HCEC 1CT (cell line): ENCODE measurements at regions not wholly inside any gene's neighbourhood (a gene's known extent, or its start where the extent isn't known, plus 50 kb on each side); places are given as distances from the start of the nearest gene placed in this dataset.
A peak's percentile ranks its signal among the peaks of the same experiment; 100 is the strongest.

Source experiments
- DNase-seq: peaks from one replicate; pipeline ENCODE4 v3.0.0-alpha.2; 2017

DNA sequence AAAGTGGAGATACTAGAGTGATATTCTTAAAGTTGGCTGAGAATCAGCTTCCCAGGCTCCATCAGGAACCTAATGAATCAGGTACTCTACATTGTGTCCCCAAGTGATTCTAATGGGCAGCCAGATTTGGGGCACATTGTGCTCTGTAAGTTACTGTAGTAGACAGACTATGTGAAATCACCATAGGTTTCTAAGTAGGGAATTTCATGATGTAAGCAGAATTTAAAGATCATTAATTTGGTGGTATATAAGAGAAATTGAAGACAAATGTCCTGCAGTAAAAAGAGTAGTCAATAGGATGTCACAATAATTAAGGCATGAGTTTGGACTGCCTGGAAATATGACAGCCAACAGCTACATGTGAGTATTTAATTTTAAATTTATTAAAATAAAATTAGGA is 602.4 kb upstream of the ACVR2A start:
- no peak for DNase-seq

DNA sequence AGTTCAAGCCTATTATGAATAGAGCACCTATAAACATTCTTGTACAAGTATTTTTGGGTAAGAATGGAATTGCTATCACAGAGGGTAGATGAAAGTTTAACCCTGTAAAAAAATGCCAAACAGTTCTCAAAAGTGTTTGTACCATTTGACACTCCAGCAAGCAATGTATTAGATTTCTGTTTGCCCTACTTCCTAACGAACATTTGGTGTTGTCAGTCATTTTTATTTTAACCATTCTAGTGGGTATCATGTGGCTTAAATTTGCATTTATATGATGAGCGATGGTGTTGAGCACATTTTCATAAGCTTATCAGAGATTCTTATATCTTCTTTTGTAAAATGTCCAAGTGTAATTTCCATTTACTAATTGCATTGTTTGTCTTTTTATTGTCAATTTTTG is 608.2 kb upstream of the ACVR2A start:
- no peak for DNase-seq

DNA sequence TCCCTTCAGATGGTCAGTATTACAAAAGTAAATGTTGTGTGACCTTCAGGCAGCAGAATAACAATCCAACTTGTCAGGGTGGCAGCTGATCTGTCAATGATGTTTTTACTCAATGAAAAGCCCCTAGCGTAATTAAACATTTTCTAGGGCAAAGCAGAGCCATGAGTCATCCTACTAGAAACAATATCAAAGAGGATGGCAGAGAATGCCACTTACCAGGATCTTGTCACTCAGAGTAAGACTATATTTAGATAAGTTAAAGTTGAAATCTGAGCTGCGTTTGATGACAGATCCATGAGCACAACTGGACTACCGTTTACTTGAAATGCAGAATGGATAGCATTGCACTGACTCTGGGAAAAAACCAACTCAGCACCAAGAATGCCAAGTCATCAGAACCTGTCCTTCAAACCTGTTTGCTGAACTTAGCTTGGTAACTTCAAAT is 612.6 kb upstream of the ACVR2A start:
- DNase-seq: no peak

DNA sequence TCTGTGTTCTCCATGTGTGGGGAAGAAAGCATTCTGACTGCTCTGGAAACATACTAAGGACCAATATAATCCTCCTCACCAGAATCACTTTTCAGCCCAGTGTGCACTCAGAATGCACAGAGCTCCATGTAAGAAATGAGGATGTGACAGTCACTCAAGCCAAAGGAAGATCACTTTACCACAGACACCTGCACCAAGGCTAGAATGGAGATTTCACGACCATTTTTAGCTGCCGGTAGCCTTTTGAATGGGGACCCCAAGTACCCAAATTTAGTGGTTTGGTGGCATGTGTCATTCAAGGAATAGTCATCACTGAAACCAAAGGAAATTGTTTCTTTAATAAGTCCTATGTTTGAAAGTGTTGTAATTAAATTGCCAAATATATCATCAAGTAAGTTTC is 613.2 kb upstream of the ACVR2A start:
- no peak for DNase-seq

DNA sequence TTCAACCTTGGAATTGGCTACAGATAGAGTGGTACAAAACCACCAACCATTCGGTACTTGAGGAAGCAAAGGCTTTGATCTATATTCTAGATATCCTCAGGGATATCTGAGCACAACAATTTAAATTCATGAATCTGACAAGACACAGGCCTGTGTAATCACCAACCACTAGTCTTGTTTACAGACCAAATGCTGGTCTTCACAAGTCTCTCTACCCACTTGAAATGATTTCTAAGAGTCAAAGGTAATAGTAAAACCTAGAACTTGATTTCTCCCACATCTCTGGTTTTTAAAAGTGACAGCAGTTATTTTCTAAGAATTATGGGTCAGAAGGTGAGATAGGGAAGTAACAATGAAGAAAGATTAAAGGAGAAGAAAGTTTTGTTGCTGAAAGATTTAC is 613.7 kb upstream of the ACVR2A start:
- DNase-seq: no peak

DNA sequence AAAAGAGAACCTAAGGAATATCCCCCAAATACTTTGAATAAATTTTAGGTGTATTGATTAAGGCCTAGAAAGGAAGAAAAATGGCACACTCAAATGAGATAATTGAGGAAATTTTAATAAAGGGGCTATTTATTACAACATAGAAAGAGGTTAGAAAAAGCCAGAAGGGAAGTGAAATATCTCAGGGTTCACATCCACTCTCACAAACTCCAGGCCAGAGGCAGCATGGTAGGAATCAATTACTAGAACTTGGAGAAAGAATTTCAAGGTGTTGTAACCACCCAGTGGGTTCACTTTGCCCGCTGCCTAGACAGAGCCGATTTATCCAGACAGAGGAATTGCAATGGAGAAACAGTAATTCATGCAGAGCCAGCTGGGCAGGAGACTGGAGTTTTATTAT is 617.5 kb upstream of the ACVR2A start:
- DNase-seq: no peak

DNA sequence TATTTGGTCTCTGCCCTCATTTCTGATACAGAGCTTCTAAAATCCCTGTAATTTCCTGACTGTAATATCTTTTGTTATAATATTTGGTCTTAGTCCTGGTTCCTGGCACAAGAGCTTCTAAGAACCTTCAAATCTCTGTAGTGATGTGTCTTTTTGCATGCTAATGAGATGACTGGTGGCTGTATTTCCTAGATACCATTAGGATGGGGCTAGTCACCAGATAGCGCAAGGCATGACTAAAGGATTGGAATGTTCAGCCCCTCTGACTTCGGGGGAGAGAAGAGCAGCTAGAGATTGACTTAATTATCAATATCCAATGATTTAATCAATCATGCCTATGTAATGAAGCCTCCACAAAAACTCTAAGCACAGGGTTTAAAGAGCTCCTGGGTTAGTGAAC is 620.8 kb upstream of the ACVR2A start:
- DNase-seq: peak; percentile 41

DNA sequence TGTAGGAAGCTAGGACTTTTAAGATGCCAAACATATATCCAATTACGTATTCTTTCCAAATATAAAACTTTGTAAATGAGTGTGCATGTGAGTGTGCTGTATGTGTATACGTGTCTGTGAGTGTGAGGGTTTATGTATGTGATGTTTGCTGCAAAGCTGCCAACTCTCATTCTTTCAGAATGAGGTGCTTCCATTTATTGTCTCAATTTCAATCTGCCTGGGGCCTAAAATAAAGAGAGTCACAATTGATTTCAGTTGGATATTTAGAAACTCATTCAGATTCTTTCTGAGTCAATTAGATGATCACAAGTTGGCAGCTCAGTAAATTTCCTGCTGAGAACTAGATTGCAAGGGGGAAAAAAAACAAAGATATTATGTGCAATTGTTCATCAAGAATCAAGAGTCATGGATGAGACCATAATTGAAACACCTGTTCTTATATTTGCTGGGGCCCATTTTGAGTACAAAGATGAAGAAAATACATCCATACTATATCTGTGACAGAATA is 621.2 kb upstream of the ACVR2A start:
- DNase-seq: no peak

DNA sequence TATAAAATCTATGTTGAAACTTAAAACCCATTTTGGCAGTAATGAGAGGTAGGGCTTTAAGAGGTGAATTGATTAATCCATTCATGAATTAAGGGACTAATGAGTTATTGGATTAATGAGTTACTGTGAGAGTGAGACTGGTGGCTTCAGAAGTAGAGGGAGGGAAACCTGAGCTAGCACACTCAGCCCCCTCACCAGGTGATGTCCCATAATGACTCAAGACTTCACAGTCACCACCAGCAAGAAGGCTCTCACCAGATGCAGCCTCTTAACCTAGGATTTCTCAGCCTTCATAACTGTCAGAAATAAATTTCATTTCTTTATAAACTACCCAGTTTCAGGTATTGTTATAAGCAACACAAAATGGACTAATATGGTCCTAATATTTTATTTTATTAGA is 621.7 kb upstream of the ACVR2A start:
- DNase-seq: no peak

DNA sequence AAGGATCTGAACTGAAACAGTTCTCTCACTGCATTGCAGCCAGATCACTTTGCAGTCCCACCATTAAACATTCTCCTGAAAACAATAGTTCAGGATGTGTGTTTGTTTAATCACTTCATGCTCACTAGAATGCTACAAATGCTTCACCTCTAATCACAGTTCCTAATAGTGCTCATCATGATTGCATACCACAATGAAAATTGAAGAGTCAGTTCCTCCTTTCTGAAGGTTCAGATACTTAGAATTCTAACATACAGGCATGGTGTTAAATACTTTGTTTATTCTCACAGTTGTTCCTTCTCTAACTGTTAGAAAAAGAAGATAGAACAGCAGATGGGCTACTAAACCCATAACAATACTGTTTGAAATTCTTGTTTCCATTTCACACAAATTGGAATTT is 622.3 kb upstream of the ACVR2A start:
- no peak for DNase-seq

DNA sequence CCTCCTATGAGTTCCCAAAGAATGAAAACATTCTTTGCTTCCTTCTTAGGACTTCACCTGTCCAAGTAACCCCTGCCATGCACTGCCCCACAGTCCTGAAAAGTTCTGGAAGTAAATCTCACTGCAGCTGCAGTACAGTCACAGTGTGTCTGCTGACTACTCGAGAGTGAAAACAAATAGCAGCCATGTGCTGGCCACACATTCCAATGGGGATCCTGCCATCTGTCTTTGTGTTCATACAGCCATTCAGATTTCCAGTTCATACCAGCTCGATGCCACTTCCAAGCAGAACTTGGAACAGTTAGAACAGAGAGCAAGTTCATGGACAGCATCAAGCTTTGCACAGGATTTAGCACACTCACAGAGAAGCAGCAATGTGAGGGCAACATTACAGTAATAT is 629.9 kb upstream of the ACVR2A start:
- no peak for DNase-seq

DNA sequence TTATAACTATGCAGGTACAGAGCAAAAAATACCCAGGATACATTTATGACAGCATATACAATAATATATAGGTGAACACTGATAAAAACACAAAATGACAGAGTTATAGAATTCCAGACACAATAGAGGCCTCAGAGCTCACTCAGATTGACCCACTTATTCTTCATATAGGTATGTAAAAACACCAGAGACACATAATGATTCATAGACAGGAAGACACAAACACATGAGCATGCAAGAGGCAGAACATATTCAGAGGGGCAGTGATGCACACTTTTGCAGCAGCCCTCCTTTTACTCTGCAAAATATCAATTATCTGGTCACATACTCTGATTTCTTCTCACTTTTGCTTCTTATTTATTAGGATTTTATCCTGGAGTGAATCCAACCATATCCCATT is 633.3 kb upstream of the ACVR2A start:
- peak; percentile 20 for DNase-seq

DNA sequence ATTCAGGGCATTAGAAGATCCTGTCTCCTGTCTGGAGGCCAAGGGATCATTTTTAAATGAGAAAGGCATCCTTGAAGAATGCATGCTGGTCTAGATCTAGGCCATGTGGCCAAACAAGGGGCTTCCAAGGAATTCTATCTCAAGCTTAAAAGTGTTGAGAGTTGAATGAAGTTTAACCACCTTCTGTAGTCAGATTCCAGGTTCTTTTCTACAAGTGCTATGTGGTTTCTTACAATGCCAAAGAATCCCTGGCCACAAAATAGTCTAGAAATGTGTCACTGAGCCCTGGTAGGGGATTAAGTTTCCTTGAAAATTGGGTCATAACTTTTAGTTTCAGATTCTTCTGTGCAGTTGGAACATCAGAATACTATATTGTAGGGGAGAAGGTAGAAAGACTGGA is 640.7 kb upstream of the ACVR2A start:
- DNase-seq: peak; percentile 78

DNA sequence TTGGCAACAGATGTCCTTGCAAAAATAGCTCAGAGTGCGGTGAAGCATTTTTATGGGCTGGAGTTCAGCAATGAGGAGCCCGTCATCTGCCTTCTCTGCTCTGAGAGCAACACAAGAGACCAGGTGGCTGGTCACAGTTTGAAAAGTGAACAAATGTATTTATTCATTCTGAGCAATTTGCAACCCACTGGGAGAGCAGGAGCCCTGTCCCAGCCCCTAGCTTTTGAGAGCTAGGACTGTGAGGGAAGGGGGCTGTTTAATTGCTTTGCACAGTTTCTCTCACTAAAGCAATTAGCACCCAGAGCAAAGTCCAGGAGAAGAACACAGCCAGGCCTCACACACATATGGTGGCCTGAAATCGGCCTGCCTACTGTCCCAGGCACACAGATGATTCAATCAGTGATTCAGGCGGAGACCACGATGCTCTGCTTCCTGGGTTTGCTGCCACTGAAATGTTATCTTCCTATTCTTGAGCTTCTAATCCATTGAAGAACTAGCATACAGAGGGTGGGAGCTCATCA is 646.1 kb upstream of the ACVR2A start:
- DNase-seq: no peak

DNA sequence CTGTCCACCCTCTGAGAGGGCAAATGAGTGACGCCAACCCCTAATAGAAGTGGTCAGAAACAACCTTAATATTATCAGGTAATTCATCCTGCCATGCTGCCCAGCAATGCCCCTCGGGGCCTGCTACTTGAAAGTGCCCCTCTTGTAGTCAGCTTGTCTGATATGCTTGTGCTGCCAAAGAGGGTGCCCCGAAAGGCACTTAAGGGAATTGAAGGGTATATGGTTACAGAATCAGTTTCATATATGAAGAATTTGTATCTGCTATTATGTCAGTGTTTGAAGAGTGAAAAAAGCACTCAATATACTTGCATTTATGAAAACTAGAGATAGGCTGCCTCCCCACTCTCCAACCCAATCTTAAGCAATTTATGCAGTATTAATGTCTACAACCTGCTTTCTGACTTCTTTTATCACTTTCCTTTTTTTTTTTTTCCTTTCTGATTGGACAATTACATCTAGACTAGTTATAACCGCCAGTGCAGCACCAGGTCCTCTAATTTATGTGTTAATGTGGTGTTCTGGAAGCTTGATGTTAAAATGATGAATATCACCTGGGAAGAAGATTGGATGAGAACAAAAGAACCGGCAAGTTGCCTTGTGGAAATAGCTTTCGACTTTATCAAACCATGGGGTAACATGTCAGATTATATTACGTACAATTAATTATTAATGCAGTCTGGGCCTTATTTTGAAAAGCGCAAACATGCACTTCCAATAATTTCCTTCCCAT is 646.9 kb upstream of the ACVR2A start:
- no peak for DNase-seq

DNA sequence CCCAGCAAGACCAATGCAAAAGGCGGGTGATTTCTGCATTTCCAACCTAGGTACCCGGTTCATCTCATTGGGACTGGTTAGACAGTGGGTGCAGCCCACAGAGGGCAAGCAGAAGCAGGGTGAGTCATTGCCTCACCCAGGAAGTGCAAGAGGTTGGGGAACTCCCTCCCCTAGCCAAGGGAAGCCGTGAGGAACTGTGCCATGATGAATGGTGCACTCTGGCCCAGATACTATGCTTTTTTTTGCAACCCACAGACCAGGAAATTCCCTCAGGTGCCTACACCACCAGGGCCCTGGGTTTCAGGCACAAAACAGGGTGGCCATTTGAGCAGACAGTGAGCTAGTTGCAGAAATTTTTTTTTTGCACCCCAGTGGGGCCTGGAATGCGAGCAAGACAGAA is 662.6 kb upstream of the ACVR2A start:
- peak; percentile 37 for DNase-seq

DNA sequence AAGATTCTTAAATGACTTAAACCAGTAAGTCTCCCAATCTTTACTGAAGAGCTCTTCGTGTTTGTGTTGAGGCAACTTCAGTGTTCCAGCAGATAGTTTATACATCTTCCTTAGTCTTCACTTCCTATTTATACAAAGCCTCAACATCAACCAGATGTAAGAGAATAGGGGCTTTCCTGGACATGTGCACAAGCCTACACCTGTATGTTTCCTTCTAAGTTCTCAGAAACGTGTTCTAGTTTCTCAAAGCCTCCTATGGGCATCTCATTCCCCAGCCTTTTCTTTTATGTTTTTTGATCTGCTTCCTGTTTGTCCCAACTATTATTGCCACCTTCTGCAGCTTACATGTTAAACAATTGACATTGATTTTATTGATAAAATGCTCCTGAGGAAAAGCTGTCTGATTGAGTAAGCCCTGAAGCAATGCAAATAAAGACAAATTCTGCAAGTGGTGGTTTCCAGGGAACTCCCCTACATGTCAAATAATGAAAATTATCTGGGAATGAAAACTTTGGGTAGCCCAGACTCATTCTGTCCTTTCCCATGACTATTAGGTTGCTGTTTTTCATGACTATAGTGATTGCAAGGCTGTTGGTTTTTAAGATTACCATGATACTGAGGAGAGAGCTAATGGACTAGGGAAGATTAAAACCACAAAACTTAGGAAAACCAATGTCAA is 663.3 kb upstream of the ACVR2A start:
- DNase-seq: no peak

DNA sequence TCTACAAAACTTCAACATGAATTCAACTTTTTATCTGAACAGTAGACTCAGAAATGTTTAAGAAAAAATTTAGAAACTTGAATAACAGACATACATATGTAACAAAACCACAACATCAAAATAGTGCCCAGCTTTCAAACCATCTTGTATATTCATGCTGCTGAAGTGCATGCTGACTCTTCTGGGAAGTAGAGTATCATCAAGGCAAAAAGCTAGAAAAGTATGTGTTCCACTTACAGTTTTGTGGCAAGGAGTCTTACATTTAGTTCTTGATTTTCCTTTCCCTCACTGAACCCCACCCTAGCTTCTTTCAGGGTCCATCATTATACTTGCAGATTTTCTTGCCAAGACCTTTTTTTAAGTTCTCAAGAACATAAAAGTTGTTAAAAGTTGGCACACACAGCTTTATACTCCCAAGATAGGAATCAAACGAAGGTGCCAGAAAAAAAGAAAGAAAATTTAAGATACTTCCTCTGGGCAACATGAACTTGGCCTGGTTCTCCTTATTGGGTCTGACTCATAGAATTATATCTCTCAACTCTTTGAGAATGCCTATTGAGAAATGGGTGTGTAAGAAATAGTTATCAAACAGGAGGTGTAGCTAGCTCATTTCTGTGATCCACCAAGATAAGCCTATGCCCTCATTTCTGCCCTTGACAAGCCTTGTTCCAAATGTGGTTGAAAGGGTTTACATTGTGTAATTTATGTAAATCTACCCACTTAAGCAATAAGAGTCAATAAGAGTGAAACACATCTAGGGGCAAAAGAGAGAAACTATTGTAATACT is 667.6 kb upstream of the ACVR2A start:
- peak; percentile 14 for DNase-seq

DNA sequence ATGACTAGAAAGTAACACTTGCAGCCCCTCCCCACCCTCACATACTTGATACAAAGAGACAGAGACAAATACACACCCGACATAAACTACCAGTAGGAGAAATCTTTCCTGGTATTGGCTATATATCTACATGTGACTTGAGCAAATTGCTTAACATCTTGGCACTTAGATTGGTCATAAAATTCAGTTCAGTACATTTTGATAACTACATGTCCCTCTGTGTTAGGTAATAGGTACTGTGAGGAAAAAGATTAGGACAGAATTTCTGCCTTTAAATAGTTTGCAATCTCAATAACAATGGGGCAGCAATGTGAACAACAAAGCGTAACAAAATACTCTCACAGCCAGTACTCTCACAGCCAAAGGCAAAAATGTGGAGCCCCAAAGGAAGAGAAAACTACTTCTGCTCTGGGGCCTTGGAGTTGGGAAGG is 670.0 kb upstream of the ACVR2A start:
- no peak for DNase-seq

DNA sequence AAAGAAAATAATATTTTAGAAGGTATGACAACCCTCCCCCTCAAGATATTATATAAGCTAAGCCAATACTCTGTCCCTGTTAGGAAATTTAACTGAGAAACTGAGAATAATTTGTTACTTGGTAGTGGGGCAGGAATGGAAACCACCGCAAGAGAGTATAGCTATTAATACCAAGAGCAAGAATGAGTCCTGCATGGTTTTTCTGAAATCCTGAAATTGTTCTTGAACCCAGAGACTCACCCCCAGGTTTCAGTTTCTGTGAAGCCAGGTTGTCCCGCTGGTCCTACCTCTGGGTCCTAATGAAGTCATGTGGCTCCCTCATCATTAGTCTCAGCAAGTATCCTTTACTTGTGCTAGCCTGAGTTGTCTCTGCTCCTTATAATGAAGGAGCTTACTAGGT is 671.0 kb upstream of the ACVR2A start:
- DNase-seq: no peak

DNA sequence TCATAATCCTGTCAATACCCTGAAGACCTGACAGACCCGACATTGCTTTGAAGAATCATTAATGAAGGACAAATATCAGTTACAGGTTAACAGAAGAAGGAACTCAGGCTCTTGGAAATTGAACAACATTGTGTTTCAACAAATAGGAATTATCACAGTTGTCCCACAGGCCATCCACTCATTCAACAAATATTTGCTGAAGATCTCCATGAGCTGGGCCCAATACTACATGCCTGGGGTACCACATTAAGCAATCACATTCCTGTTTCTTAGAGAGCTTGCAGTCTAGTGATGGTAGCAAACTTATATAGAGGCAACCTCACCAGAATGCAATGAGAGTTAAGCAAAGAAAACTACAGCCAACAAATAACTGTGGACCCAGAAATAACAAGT is 671.6 kb upstream of the ACVR2A start:
- DNase-seq: peak; percentile 80

DNA sequence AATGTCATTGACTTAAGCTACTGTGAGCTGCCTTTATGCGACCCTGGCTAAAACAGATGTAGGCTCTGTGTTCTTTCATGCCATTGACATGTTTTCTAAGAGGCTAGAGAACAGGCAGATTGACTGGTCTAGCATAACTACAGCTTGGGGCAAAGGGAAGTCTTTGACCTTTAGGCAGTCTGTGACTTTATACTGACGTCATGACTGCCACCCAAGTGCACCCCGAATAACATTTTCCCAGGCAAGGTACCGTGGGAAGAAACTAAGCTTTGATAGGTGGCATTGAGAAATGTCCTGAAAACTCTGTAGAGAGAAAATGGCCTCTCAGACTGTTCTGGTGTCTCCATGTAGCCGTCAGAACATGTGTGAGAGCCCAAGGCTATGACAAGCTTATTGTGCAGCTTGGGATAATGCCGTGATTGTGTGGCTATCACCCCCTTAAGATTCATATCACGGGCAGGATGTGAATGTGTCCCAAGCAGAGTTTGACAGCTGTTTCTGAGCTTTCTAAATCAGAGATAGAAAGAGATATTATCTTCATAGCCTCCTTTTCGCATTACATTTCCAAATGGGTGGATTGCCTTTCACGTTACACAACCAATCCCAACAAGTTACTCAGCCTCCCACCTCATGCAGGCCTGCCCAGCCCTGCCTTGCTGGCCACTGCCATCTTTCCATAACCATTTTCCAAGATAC is 672.2 kb upstream of the ACVR2A start:
- DNase-seq: no peak

DNA sequence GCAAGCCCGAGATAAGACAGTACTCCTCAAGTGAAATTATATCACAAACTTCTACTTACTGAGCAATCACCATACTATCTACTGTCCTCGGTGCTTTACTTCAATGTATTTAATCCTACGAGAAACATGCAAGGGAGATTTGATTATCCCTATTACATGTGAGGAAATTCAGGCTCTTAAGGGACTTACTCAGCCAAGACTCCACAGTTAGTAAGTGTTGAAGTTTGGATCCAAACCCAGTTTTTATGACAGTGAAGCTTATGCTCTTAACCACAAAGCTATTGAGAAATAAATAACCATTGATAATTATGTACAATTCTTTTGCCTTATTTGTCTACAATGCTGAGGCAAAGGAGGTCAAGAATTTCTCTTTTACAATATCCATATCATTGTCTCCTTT is 672.9 kb upstream of the ACVR2A start:
- DNase-seq: peak; percentile 68
